ENCODE measurements at regions not wholly inside any gene's neighbourhood (a gene's known extent, or its start where the extent isn't known, plus 50 kb on each side); places are given as distances from the start of the nearest gene placed in this dataset.

DNA sequence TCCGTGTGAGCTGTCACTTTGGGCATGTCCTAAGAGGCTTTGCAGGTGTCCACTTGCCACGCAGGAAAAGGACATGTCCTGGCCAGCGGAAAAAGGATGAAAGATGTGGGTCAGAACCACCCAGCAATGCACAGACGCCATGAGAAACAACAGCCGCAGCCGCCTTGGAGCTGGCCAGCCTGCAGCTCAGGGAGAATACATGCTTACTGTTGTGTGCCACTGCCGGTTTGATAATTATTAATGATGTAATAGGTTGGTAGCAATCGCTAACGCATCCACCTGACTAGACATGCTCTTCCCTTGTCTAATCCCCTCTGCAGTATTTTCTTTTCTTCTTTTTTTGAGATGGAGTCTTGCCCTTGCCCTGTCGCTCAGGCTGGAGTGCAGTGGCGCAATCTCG is 221.7 kb downstream of the HAUS1 start:
- no peak for DNase-seq (ENCODE audit: low read depth in 1 of 2, low spot score in 1 of 2)
- H3K27ac ChIP-seq: no peak overlapping the region
- no peak for FAIRE-seq
- ChIA-PET POLR2A (no interaction called here), CTCF (no interaction called here)
- no peak for ATAC-seq
- H3K4me1 ChIP-seq: peaks cover 24% of the 10 kb centered on the region
- WGBS (ENCODE audit: missing lambda C conversion rate): 83% methylated on average over 12 of the region's 12 CpGs
- TF ChIP-seq, protein P1, sequence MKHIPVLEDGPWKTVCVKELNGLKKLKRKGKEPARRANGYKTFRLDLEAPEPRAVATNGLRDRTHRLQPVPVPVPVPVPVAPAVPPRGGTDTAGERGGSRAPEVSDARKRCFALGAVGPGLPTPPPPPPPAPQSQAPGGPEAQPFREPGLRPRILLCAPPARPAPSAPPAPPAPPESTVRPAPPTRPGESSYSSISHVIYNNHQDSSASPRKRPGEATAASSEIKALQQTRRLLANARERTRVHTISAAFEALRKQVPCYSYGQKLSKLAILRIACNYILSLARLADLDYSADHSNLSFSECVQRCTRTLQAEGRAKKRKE (CRISPR knock-in tag; IDR thresholded peaks at IDR 0.05; ENCODE audit: low read depth): no peak
- TF ChIP-seq, protein P2, sequence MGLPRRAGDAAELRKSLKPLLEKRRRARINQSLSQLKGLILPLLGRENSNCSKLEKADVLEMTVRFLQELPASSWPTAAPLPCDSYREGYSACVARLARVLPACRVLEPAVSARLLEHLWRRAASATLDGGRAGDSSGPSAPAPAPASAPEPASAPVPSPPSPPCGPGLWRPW (IDR thresholded peaks at IDR 0.05): no peak
- TF ChIP-seq HDAC2 (IDR thresholded peaks at IDR 0.05) (no peak), NR3C1 (IDR thresholded peaks at IDR 0.05) (no peak), POLR2A (IDR thresholded peaks at IDR 0.05; ENCODE audit: low read length) (no peak), ZSCAN20 (CRISPR knock-in tag; IDR thresholded peaks at IDR 0.05) (no peak), EP300 (IDR thresholded peaks at IDR 0.05) (no peak), CBX8 (IDR thresholded peaks at IDR 0.05) (no peak), KDM5A (IDR thresholded peaks at IDR 0.05) (no peak), FOSB (CRISPR knock-in tag; IDR thresholded peaks at IDR 0.05) (no peak), HOXB5 (CRISPR knock-in tag; IDR thresholded peaks at IDR 0.05) (no peak), MYC (IDR thresholded peaks at IDR 0.05; ENCODE audit: borderline replicate concordance, low read length) (no peak), EHF (CRISPR knock-in tag; IDR thresholded peaks at IDR 0.05) (no peak)
- TF ChIP-seq, protein P3, sequence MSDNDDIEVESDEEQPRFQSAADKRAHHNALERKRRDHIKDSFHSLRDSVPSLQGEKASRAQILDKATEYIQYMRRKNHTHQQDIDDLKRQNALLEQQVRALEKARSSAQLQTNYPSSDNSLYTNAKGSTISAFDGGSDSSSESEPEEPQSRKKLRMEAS (IDR thresholded peaks at IDR 0.05): no peak
- TF ChIP-seq, protein P4, sequence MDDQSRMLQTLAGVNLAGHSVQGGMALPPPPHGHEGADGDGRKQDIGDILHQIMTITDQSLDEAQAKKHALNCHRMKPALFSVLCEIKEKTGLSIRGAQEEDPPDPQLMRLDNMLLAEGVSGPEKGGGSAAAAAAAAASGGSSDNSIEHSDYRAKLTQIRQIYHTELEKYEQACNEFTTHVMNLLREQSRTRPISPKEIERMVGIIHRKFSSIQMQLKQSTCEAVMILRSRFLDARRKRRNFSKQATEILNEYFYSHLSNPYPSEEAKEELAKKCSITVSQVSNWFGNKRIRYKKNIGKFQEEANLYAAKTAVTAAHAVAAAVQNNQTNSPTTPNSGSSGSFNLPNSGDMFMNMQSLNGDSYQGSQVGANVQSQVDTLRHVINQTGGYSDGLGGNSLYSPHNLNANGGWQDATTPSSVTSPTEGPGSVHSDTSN (IDR thresholded peaks at IDR 0.05): no peak
- H3K4me2 ChIP-seq: no peak overlapping the region
- no peaks in the 10 kb centered on the region for H3K9me3 ChIP-seq
- no peak overlapping the region for H3K4me3 ChIP-seq

DNA sequence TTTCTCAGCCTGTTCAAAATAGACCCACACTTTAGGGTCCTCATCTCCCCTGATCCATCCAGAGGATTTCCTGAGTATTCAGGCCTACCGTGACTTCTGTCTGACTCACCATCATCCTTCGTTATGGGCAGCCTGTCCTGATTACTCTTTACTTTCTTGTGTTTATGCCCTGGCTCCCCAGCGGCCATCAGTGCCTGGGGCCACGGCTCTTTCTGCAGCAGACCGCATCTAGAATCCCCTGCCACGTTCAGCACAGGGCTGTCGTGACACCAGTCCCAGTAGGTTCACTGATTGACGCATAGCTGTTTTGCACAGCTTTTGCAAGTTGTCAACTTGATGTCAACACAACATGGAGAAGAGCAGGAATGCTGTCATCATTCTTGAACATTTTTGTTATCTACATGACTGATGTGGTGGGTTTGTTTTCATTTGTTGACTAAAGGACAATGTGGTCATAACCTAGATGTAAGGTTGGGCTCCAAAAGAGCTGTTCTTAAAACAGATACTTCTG is 225.6 kb downstream of the HAUS1 start:
- DNase-seq (ENCODE audit: low read depth in 1 of 2, low spot score in 1 of 2) (no peak), FAIRE-seq (no peak), ATAC-seq (no peak)
- Histone ChIP-seq H3K27ac (no peak overlapping the region), H3K4me1 (no peaks in the 10 kb centered on the region), H3K9me3 (no peaks in the 10 kb centered on the region), H3K4me3 (no peak overlapping the region), H3K4me2 (no peak overlapping the region)
- POLR2A ChIA-PET: no interaction called here
- 42% methylated on average over 5 of the region's 8 CpGs for WGBS (ENCODE audit: missing lambda C conversion rate)
- TF ChIP-seq TP53 (CRISPR knock-in tag; IDR thresholded peaks at IDR 0.05): no peak
- TF ChIP-seq, protein P1 (CRISPR knock-in tag; IDR thresholded peaks at IDR 0.05; ENCODE audit: low read depth): no peak
- TF ChIP-seq, protein P5, sequence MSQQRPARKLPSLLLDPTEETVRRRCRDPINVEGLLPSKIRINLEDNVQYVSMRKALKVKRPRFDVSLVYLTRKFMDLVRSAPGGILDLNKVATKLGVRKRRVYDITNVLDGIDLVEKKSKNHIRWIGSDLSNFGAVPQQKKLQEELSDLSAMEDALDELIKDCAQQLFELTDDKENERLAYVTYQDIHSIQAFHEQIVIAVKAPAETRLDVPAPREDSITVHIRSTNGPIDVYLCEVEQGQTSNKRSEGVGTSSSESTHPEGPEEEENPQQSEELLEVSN (IDR thresholded peaks at IDR 0.05; ENCODE audit: borderline replicate concordance, low read depth): no peak
- TF ChIP-seq SREBF2 (IDR thresholded peaks at IDR 0.05): no peak
- no peak for TF ChIP-seq PHF8 (IDR thresholded peaks at IDR 0.05; ENCODE audit: borderline replicate concordance, low read depth)
- no peak for TF ChIP-seq POLR2A (IDR thresholded peaks at IDR 0.05; ENCODE audit: low read length)
- TF ChIP-seq EHMT2 (IDR thresholded peaks at IDR 0.05; ENCODE audit: low read depth): no peak
- TF ChIP-seq EHF (CRISPR knock-in tag; IDR thresholded peaks at IDR 0.05): no peak
- TF ChIP-seq, protein P6, sequence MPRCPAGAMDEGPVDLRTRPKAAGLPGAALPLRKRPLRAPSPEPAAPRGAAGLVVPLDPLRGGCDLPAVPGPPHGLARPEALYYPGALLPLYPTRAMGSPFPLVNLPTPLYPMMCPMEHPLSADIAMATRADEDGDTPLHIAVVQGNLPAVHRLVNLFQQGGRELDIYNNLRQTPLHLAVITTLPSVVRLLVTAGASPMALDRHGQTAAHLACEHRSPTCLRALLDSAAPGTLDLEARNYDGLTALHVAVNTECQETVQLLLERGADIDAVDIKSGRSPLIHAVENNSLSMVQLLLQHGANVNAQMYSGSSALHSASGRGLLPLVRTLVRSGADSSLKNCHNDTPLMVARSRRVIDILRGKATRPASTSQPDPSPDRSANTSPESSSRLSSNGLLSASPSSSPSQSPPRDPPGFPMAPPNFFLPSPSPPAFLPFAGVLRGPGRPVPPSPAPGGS (IDR thresholded peaks at IDR 0.05): no peak
- no peak for TF ChIP-seq ESRRA (IDR thresholded peaks at IDR 0.05; ENCODE audit: borderline replicate concordance, low read length)
- TF ChIP-seq HOXB13 (CRISPR knock-in tag; IDR thresholded peaks at IDR 0.05; ENCODE audit: low read depth): no peak
- CTCF ChIA-PET: no interaction called here

All from A549 (cell line).